ENCODE measurements at regions not wholly inside any gene's neighbourhood (a gene's known extent, or its start where the extent isn't known, plus 50 kb on each side); places are given as distances from the start of the nearest gene placed in this dataset.

GRCh38 chr11:82373781-82374542 lies 359.7 kb downstream of the FAM181B start:
- no peak for DNase-seq (ENCODE audit: low read depth)

GRCh38 chr11:82365351-82365750 lies 368.3 kb downstream of the FAM181B start:
- DNase-seq (ENCODE audit: low read depth): no peak

- DNase-seq (ENCODE audit: low read depth): no peak
Observed at GRCh38 chr11:82356316-82356715, 377.3 kb downstream of the FAM181B start.

GRCh38 chr11:82355313-82355823 lies 378.3 kb downstream of the FAM181B start:
- no peak for DNase-seq (ENCODE audit: low read depth)

- no peak for DNase-seq (ENCODE audit: low read depth)
Observed at GRCh38 chr11:82326853-82327252, 406.8 kb downstream of the FAM181B start.

- no peak for DNase-seq (ENCODE audit: low read depth)
Observed at GRCh38 chr11:82321206-82321605, 412.5 kb downstream of the FAM181B start.

GRCh38 chr11:82315093-82315492 lies 418.6 kb downstream of the FAM181B start:
- DNase-seq (ENCODE audit: low read depth): no peak

GRCh38 chr11:82308979-82309378 lies 424.7 kb downstream of the FAM181B start:
- DNase-seq (ENCODE audit: low read depth): no peak

- no peak for DNase-seq (ENCODE audit: low read depth)
Observed at GRCh38 chr11:82305123-82305522, 428.5 kb downstream of the FAM181B start.

- DNase-seq (ENCODE audit: low read depth): no peak
Observed at GRCh38 chr11:82303671-82304070, 430.0 kb downstream of the FAM181B start.

GRCh38 chr11:82288471-82288870 lies 445.2 kb downstream of the FAM181B start:
- no peak for DNase-seq (ENCODE audit: low read depth)

GRCh38 chr11:82270870-82271269 lies 462.8 kb downstream of the FAM181B start:
- DNase-seq (ENCODE audit: low read depth): no peak

- DNase-seq (ENCODE audit: low read depth): no peak
Observed at GRCh38 chr11:82268627-82269026, 465.0 kb downstream of the FAM181B start.

- no peak for DNase-seq (ENCODE audit: low read depth)
Observed at GRCh38 chr11:82267186-82267585, 466.5 kb downstream of the FAM181B start.

GRCh38 chr11:82261367-82261766 lies 472.3 kb downstream of the FAM181B start:
- no peak for DNase-seq (ENCODE audit: low read depth)

- no peak for DNase-seq (ENCODE audit: low read depth)
Observed at GRCh38 chr11:82250047-82250446, 483.6 kb downstream of the FAM181B start.

GRCh38 chr11:82246926-82247325 lies 486.7 kb downstream of the FAM181B start:
- DNase-seq (ENCODE audit: low read depth): no peak

GRCh38 chr11:82239498-82239897 lies 494.2 kb downstream of the FAM181B start:
- DNase-seq (ENCODE audit: low read depth): no peak

- DNase-seq (ENCODE audit: low read depth): no peak
Observed at GRCh38 chr11:82234256-82234655, 499.4 kb downstream of the FAM181B start.

GRCh38 chr11:82233201-82233600 lies 500.5 kb downstream of the FAM181B start:
- no peak for DNase-seq (ENCODE audit: low read depth)

- no peak for DNase-seq (ENCODE audit: low read depth)
Observed at GRCh38 chr11:82229341-82229740, 504.3 kb downstream of the FAM181B start.

- DNase-seq (ENCODE audit: low read depth): no peak
Observed at GRCh38 chr11:82225930-82226329, 507.7 kb downstream of the FAM181B start.

- DNase-seq (ENCODE audit: low read depth): no peak
Observed at GRCh38 chr11:82225502-82225901, 508.2 kb downstream of the FAM181B start.
